GM23338 (cell line): ENCODE measurements at regions not wholly inside any gene's neighbourhood (a gene's known extent, or its start where the extent isn't known, plus 50 kb on each side); places are given as distances from the start of the nearest gene placed in this dataset.

Source experiments
- ATAC-seq: fragments of 200-7000 bp; cut with Tn5 transposase; 3 replicates; pipeline ENCODE4 v1.9.1; 2020
- DNase-seq: peaks from one replicate; pipeline ENCODE4 v3.0.0-alpha.2; 2015; ENCODE audit warnings: low spot score
- H2AFZ ChIP-seq: fragments of 200-600 bp; sonication (generic); 2 replicates; pipeline ENCODE4 v1.8.0; 2016; ENCODE audit warnings: antibody characterized with exemption, mild to moderate bottlenecking, moderate library complexity
- H3F3A ChIP-seq: fragments of 200-600 bp; sonication (generic); replicated peaks from 2 replicates; pipeline ENCODE4 v1.8.0; 2017; ENCODE audit warnings: antibody characterized with exemption, mixed run types, low read depth
- H3K27ac ChIP-seq: fragments of 200-600 bp; sonication (generic); 2 replicates; pipeline ENCODE4 v1.6.1; 2016; ENCODE audit warnings: low read depth
- H3K27me3 ChIP-seq: fragments of 200-600 bp; sonication (generic); 2 replicates; pipeline ENCODE4 v1.8.0; 2016; ENCODE audit warnings: mild to moderate bottlenecking, mixed run types, moderate library complexity; ENCODE audit not compliant: insufficient read depth
- H3K36me3 ChIP-seq: fragments of 200-600 bp; sonication (generic); 2 replicates; pipeline ENCODE4 v1.8.0; 2016; ENCODE audit warnings: mild to moderate bottlenecking; ENCODE audit not compliant: insufficient read depth
- H3K4me1 ChIP-seq: fragments of 200-600 bp; sonication (generic); 2 replicates; pipeline ENCODE4 v1.8.0; 2016; ENCODE audit warnings: mild to moderate bottlenecking, moderate library complexity; ENCODE audit not compliant: insufficient read depth
- H3K4me2 ChIP-seq: fragments of 200-600 bp; sonication (generic); 2 replicates; pipeline ENCODE4 v1.7.1; 2017; ENCODE audit warnings: mixed run types
- H3K4me3 ChIP-seq: fragments of 200-600 bp; sonication (generic); 2 replicates; pipeline ENCODE4 v1.6.1; 2016; ENCODE audit warnings: mixed run types
- H3K79me2 ChIP-seq: fragments of 200-600 bp; sonication (generic); replicated peaks from 2 replicates; pipeline ENCODE4 v1.8.0; 2017; ENCODE audit warnings: mild to moderate bottlenecking; ENCODE audit not compliant: insufficient read depth
- H3K9me2 ChIP-seq: fragments of 200-600 bp; sonication (generic); 2 replicates; pipeline ENCODE4 v1.8.0; 2017; ENCODE audit not compliant: insufficient read depth
- H4K20me1 ChIP-seq: fragments of 200-600 bp; sonication (generic); replicated peaks from 2 replicates; pipeline ENCODE4 v1.8.0; 2017; ENCODE audit warnings: mild to moderate bottlenecking; ENCODE audit not compliant: insufficient read depth
- H3K27ac Mint-ChIP-seq: 2 replicates; pipeline ENCODE4 v1.8.0; 2020; ENCODE audit warnings: inconsistent platforms, mild to moderate bottlenecking, moderate library complexity, mixed read lengths
- H3K27me3 Mint-ChIP-seq: 3 replicates; pipeline ENCODE4 v1.8.0; 2022; ENCODE audit warnings: low read depth, mild to moderate bottlenecking, moderate library complexity, mixed read lengths, inconsistent platforms; ENCODE audit not compliant: insufficient read depth, poor library complexity
- H3K36me3 Mint-ChIP-seq: 3 replicates; pipeline ENCODE4 v1.8.0; 2021; ENCODE audit warnings: low read depth, mild to moderate bottlenecking, inconsistent platforms, moderate library complexity, mixed read lengths
- H3K4me1 Mint-ChIP-seq: 3 replicates; pipeline ENCODE4 v1.8.0; 2020; ENCODE audit warnings: mild to moderate bottlenecking, inconsistent platforms, mixed read lengths
- H3K4me3 Mint-ChIP-seq: 3 replicates; pipeline ENCODE4 v1.8.0; 2021; ENCODE audit warnings: moderate library complexity, mild to moderate bottlenecking, inconsistent platforms, mixed read lengths
- H3K9me3 Mint-ChIP-seq: 3 replicates; pipeline ENCODE4 v1.8.0; 2020; ENCODE audit warnings: moderate library complexity, mild to moderate bottlenecking, inconsistent platforms, mixed read lengths
- CREB1 ChIP-seq: fragments of 250-450 bp; sonication (Bioruptor Pico); IDR thresholded peaks from 2 replicates; pipeline ENCODE4 v1.5.0; 2020; ENCODE audit warnings: low read depth, mild to moderate bottlenecking, moderate library complexity
- CTCF ChIP-seq, 2 experiments: fragments of 200-600 bp in 1 of 2; sonication (generic) in 1 of 2; conservative IDR thresholded peaks; 2 replicates each; pipeline versions ENCODE4 v1.5.1 to v1.6.1; 2016 to 2017; ENCODE audit warnings: antibody characterized with exemption in 2 of 2, low read depth in 2 of 2, mild to moderate bottlenecking in 2 of 2, moderate library complexity in 1 of 2
- ETS1 ChIP-seq: IDR thresholded peaks from 2 replicates; pipeline ENCODE4 v1.6.1; 2016; ENCODE audit warnings: antibody characterized with exemption
- EZH2 ChIP-seq: fragments of 200-600 bp; sonication (generic); IDR thresholded peaks from one replicate; pipeline ENCODE4 v1.8.0; 2017; ENCODE audit warnings: antibody characterized with exemption, mild to moderate bottlenecking, low read depth; ENCODE audit not compliant: unreplicated experiment
- EZH2phosphoT487 ChIP-seq: fragments of 200-600 bp; sonication (generic); IDR thresholded peaks from one replicate; pipeline ENCODE4 v1.8.1; 2018; ENCODE audit warnings: antibody characterized with exemption; ENCODE audit not compliant: unreplicated experiment
- JUNB ChIP-seq: IDR thresholded peaks from one replicate; pipeline ENCODE4 v1.6.1; 2016; ENCODE audit warnings: antibody characterized with exemption; ENCODE audit not compliant: unreplicated experiment
- POLR2AphosphoS5 ChIP-seq: IDR thresholded peaks from 2 replicates; pipeline ENCODE4 v1.6.1; 2016; ENCODE audit warnings: antibody characterized with exemption, low read depth
- REST ChIP-seq: IDR thresholded peaks from one replicate; pipeline ENCODE4 v1.6.1; 2018; ENCODE audit warnings: antibody characterized with exemption; ENCODE audit not compliant: unreplicated experiment
- STAT1 ChIP-seq: IDR thresholded peaks from one replicate; pipeline ENCODE4 v1.6.1; 2016; ENCODE audit warnings: antibody characterized with exemption; ENCODE audit not compliant: unreplicated experiment
- ZNF114 ChIP-seq: fragments of 250-450 bp; sonication (Bioruptor Pico); IDR thresholded peaks from 2 replicates; pipeline ENCODE4 v1.5.0; 2020; ENCODE audit warnings: mild to moderate bottlenecking, moderate library complexity
- ZNF331 ChIP-seq: fragments of 250-450 bp; sonication (Bioruptor Pico); IDR thresholded peaks from 2 replicates; pipeline ENCODE4 v1.5.0; 2020; ENCODE audit warnings: low read depth, mild to moderate bottlenecking, moderate library complexity
- ZNF462 ChIP-seq: fragments of 250-450 bp; sonication (Bioruptor Pico); IDR thresholded peaks from 2 replicates; pipeline ENCODE4 v1.5.0; 2020; ENCODE audit warnings: mild to moderate bottlenecking, moderate library complexity

GRCh38 chr3:130604806-130605205 lies 87.8 kb downstream of the COL6A6 start:
- Mint-ChIP-seq H3K27me3 (no peaks in the 10 kb centered on the region), H3K4me3 (no peak overlapping the region), H3K27ac (no peak overlapping the region), H3K4me1 (no peaks in the 10 kb centered on the region), H3K36me3 (peaks cover 2% of the 10 kb centered on the region; the same call in 1 of the 3 replicates), H3K9me3 (peaks cover 10% of the 10 kb centered on the region; the same call in 2 of the 3 replicates)
- no peaks in the 10 kb centered on the region for H3K79me2 ChIP-seq
- H3K9me2 ChIP-seq = 0 out of 2 replicates have a peak, but pooled peaks cover 3% of the 10 kb centered on the region
- DNase-seq = no peak
- TF ChIP-seq ZNF331 (CRISPR knock-in tag) (no peak), ETS1 (no peak), REST (no peak), ZNF462 (CRISPR knock-in tag) (no peak), EZH2 (no peak), EZH2phosphoT487 (no peak), CTCF (conservative IDR thresholded peaks at IDR 0.05; ENCODE audit: low read depth in 2 of 2) (no peak), STAT1 (no peak), CREB1 (no peak), ZNF114 (CRISPR knock-in tag) (no peak), POLR2AphosphoS5 (no peak), JUNB (no peak)
- no peak overlapping the region for H3K4me2 ChIP-seq
- no peaks in the 10 kb centered on the region for H3K36me3 ChIP-seq
- H3K4me1 ChIP-seq = no peaks in the 10 kb centered on the region
- no peaks in the 10 kb centered on the region for H3F3A ChIP-seq
- no peak for ATAC-seq
- H3K4me3 ChIP-seq = no peak overlapping the region
- H3K27ac ChIP-seq = no peak overlapping the region
- no peak overlapping the region for H2AFZ ChIP-seq
- no peaks in the 10 kb centered on the region for H4K20me1 ChIP-seq
- no peaks in the 10 kb centered on the region for H3K27me3 ChIP-seq
